Nephron progenitor cell (in vitro differentiated cells): ENCODE measurements at regions not wholly inside any gene's neighbourhood (a gene's known extent, or its start where the extent isn't known, plus 50 kb on each side); places are given as distances from the start of the nearest gene placed in this dataset.

Source experiments
- DNase-seq: peaks from one replicate; pipeline ENCODE4 v3.0.0; 2021
- H3K27ac Mint-ChIP-seq: 2 replicates; pipeline ENCODE4 v1.8.0; 2021; ENCODE audit warnings: mild to moderate bottlenecking, moderate library complexity, mixed read lengths
- H3K27me3 Mint-ChIP-seq: 2 replicates; pipeline ENCODE4 v1.8.0; 2021; ENCODE audit warnings: mild to moderate bottlenecking, low read depth, mixed read lengths; ENCODE audit not compliant: poor library complexity
- H3K36me3 Mint-ChIP-seq: 2 replicates; pipeline ENCODE4 v1.8.0; 2021; ENCODE audit warnings: low read depth, mixed read lengths
- H3K4me1 Mint-ChIP-seq: 2 replicates; pipeline ENCODE4 v1.8.0; 2021; ENCODE audit warnings: mixed read lengths
- H3K4me3 Mint-ChIP-seq: 2 replicates; pipeline ENCODE4 v1.8.0; 2021; ENCODE audit warnings: mild to moderate bottlenecking, moderate library complexity, mixed read lengths
- H3K9me3 Mint-ChIP-seq: 2 replicates; pipeline ENCODE4 v1.8.0; 2021; ENCODE audit warnings: mild to moderate bottlenecking, moderate library complexity, mixed read lengths
- CTCF ChIP-seq: fragments of 200-600 bp; sonication (generic); IDR thresholded peaks from 2 replicates; pipeline ENCODE4 v1.5.0; 2021; ENCODE audit warnings: antibody characterized with exemption

GRCh38 chr15:95591886-95592285 lies 738.6 kb upstream of the NR2F2 start:
- H3K27me3 Mint-ChIP-seq: no peaks in the 10 kb centered on the region
- TF ChIP-seq CTCF: no peak
- no peaks in the 10 kb centered on the region for H3K9me3 Mint-ChIP-seq
- no peak overlapping the region for H3K4me3 Mint-ChIP-seq
- H3K36me3 Mint-ChIP-seq: no peaks in the 10 kb centered on the region
- DNase-seq: no peak
- no peak overlapping the region for H3K27ac Mint-ChIP-seq
- H3K4me1 Mint-ChIP-seq: peaks cover 24% of the 10 kb centered on the region

- Mint-ChIP-seq H3K9me3 (peaks cover under 1% of the 10 kb centered on the region), H3K27ac (no peak overlapping the region), H3K4me1 (peaks cover 42% of the 10 kb centered on the region), H3K4me3 (no peak overlapping the region), H3K27me3 (no peaks in the 10 kb centered on the region), H3K36me3 (peaks cover under 1% of the 10 kb centered on the region)
- no peak for DNase-seq
- no peak for TF ChIP-seq CTCF
These were observed 736.0 kb upstream of the NR2F2 start for GRCh38 chr15:95594496-95594895.

- Mint-ChIP-seq H3K27me3 (no peaks in the 10 kb centered on the region), H3K27ac (peak overlapping the region; percentile 29), H3K4me1 (peaks cover 42% of the 10 kb centered on the region), H3K9me3 (peaks cover 13% of the 10 kb centered on the region), H3K36me3 (peaks cover 13% of the 10 kb centered on the region), H3K4me3 (no peak overlapping the region)
- TF ChIP-seq CTCF: no peak
- DNase-seq: no peak
These were observed 734.7 kb upstream of the NR2F2 start for GRCh38 chr15:95595759-95596158.

GRCh38 chr15:95596496-95596895 lies 734.0 kb upstream of the NR2F2 start:
- no peak for TF ChIP-seq CTCF
- Mint-ChIP-seq H3K36me3 (peaks cover 19% of the 10 kb centered on the region), H3K27me3 (no peaks in the 10 kb centered on the region), H3K9me3 (peaks cover 19% of the 10 kb centered on the region), H3K4me1 (peaks cover 42% of the 10 kb centered on the region), H3K27ac (peak overlapping the region; percentile 79), H3K4me3 (peak overlapping the region; percentile 34)
- DNase-seq: peak; percentile 37

- Mint-ChIP-seq H3K36me3 (peaks cover 33% of the 10 kb centered on the region), H3K27me3 (no peaks in the 10 kb centered on the region), H3K4me1 (peaks cover 42% of the 10 kb centered on the region), H3K27ac (no peak overlapping the region), H3K4me3 (no peak overlapping the region), H3K9me3 (peaks cover 36% of the 10 kb centered on the region)
- DNase-seq: no peak
- no peak for TF ChIP-seq CTCF
These were observed 732.1 kb upstream of the NR2F2 start for GRCh38 chr15:95598251-95598855.

- peaks cover 38% of the 10 kb centered on the region for H3K9me3 Mint-ChIP-seq
- H3K4me1 Mint-ChIP-seq: peaks cover 49% of the 10 kb centered on the region
- H3K27me3 Mint-ChIP-seq: no peaks in the 10 kb centered on the region
- TF ChIP-seq CTCF: no peak
- H3K36me3 Mint-ChIP-seq: peaks cover 33% of the 10 kb centered on the region
- no peak overlapping the region for H3K4me3 Mint-ChIP-seq
- no peak overlapping the region for H3K27ac Mint-ChIP-seq
- DNase-seq: no peak
These were observed 730.1 kb upstream of the NR2F2 start for GRCh38 chr15:95600367-95600766.
